Endodermal cell (in vitro differentiated cells): ENCODE measurements at regions not wholly inside any gene's neighbourhood (a gene's known extent, or its start where the extent isn't known, plus 50 kb on each side); places are given as distances from the start of the nearest gene placed in this dataset.

Experiments
- DNase-seq: peaks from one replicate; pipeline ENCODE4 v3.0.0-alpha.2; 2017
- H3K27ac ChIP-seq: 2 replicates; pipeline ENCODE4 v1.5.1; 2013; ENCODE audit warnings: mild to moderate bottlenecking, low read depth, low read length, moderate library complexity
- H3K27me3 ChIP-seq: 2 replicates; pipeline ENCODE4 v1.6.1; 2013; ENCODE audit warnings: mild to moderate bottlenecking, low read length, moderate library complexity; ENCODE audit not compliant: insufficient read depth, control insufficient read depth, poor library complexity, severe bottlenecking
- H3K36me3 ChIP-seq: 2 replicates; pipeline ENCODE4 v1.7.0; 2013; ENCODE audit warnings: mild to moderate bottlenecking, low read length, moderate library complexity; ENCODE audit not compliant: control insufficient read depth, insufficient read depth
- H3K4me1 ChIP-seq: one replicate; pipeline ENCODE4 v1.7.0; 2013; ENCODE audit warnings: low read length; ENCODE audit not compliant: control insufficient read depth, insufficient read depth
- H3K4me3 ChIP-seq: 2 replicates; pipeline ENCODE4 v1.5.1; 2013; ENCODE audit warnings: mild to moderate bottlenecking, low read length, moderate library complexity
- H3K9ac ChIP-seq: 2 replicates; pipeline ENCODE4 v1.6.1; 2013; ENCODE audit warnings: mild to moderate bottlenecking, low read length, moderate library complexity; ENCODE audit not compliant: poor library complexity, severe bottlenecking; ENCODE audit errors: extremely low read depth
- H3K9me3 ChIP-seq: 2 replicates; pipeline ENCODE4 v1.6.1; 2013; ENCODE audit warnings: mild to moderate bottlenecking, low read length, moderate library complexity; ENCODE audit not compliant: control insufficient read depth
- H3K27ac Mint-ChIP-seq: 2 replicates; pipeline ENCODE4 v1.8.0; 2020; ENCODE audit warnings: mixed read lengths
- H3K27me3 Mint-ChIP-seq: 2 replicates; pipeline ENCODE4 v1.8.0; 2021; ENCODE audit warnings: mild to moderate bottlenecking, mixed read lengths; ENCODE audit not compliant: insufficient read depth
- H3K36me3 Mint-ChIP-seq: 2 replicates; pipeline ENCODE4 v1.8.0; 2020; ENCODE audit warnings: low read depth, mixed read lengths
- H3K4me1 Mint-ChIP-seq: 2 replicates; pipeline ENCODE4 v1.8.0; 2020; ENCODE audit warnings: mixed read lengths
- H3K4me3 Mint-ChIP-seq: 2 replicates; pipeline ENCODE4 v1.8.0; 2020; ENCODE audit warnings: mild to moderate bottlenecking, moderate library complexity, mixed read lengths
- H3K9me3 Mint-ChIP-seq: 2 replicates; pipeline ENCODE4 v1.8.0; 2020; ENCODE audit warnings: mild to moderate bottlenecking, mixed read lengths
- WGBS, 2 experiments: methylation state at CpG; one replicate each; pipeline versions ENCODE4 v1.1.5 to v1.1.7; 2013; ENCODE audit warnings: missing lambda C conversion rate in 2 of 2, mixed read lengths in 1 of 2; ENCODE audit not compliant: insufficient coverage in 1 of 2, insufficient read length in 1 of 2; 5-methylcytosine and 5-hydroxymethylcytosine counted together
- TF ChIP-seq, protein P1 (sequence below): fragments of 200-600 bp; sonication (generic); conservative IDR thresholded peaks from 2 replicates; pipeline ENCODE4 v1.5.0; 2021; ENCODE audit warnings: antibody characterized with exemption, mild to moderate bottlenecking

DNA sequence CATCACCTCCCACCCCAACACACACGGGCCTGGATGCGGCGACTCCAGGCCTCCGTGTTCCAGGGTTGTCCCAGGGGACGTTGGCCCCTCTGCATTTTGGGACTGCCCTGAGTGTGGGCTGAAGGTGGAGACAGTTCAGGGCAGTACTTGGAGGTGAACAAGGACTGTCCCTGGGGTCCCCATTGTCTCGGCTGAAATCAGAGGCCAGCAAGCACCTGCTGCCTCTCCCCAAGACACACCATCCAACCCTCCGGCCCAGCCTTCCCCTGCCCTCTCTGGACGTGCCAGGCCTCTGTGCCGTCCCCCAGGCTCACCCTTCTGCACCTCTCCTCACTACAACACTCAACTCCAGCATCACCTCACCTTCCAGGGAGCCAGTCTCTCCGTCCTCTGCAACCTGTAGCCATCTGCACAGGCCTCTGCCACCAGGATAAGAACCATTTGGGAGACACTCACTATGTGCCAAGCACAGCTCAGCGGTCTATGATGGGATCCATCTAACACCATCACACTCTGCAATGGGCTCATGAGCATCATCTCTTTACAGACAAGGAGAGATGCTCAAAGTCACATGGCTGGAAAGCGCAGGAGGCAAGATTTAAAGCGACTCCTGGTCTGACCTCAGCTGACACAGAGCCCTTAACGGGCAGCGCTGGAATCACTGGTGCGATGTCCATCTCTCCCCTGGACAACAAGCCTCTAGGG is 104.5 kb upstream of the SEC14L1 start:
- TF ChIP-seq, protein P1, sequence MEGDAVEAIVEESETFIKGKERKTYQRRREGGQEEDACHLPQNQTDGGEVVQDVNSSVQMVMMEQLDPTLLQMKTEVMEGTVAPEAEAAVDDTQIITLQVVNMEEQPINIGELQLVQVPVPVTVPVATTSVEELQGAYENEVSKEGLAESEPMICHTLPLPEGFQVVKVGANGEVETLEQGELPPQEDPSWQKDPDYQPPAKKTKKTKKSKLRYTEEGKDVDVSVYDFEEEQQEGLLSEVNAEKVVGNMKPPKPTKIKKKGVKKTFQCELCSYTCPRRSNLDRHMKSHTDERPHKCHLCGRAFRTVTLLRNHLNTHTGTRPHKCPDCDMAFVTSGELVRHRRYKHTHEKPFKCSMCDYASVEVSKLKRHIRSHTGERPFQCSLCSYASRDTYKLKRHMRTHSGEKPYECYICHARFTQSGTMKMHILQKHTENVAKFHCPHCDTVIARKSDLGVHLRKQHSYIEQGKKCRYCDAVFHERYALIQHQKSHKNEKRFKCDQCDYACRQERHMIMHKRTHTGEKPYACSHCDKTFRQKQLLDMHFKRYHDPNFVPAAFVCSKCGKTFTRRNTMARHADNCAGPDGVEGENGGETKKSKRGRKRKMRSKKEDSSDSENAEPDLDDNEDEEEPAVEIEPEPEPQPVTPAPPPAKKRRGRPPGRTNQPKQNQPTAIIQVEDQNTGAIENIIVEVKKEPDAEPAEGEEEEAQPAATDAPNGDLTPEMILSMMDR = no peak
- Histone ChIP-seq H3K27me3 (no peaks in the 10 kb centered on the region), H3K27ac (peak overlapping the region; percentile 22), H3K36me3 (no peaks in the 10 kb centered on the region), H3K9me3 (peaks cover 9% of the 10 kb centered on the region), H3K4me1 (no peaks in the 10 kb centered on the region), H3K4me3 (no peak overlapping the region), H3K9ac (no peak overlapping the region)
- 91 to 98% methylated on average over 15 to 16 of the region's 16 CpGs for WGBS, 2 experiments
- no peaks in the 10 kb centered on the region for H3K4me1 Mint-ChIP-seq
- H3K27me3 Mint-ChIP-seq = no peaks in the 10 kb centered on the region
- peak overlapping the region; percentile 45 for H3K27ac Mint-ChIP-seq
- peaks cover 12% of the 10 kb centered on the region for H3K9me3 Mint-ChIP-seq
- no peak overlapping the region for H3K4me3 Mint-ChIP-seq
- no peaks in the 10 kb centered on the region for H3K36me3 Mint-ChIP-seq
- no peak for DNase-seq

DNA sequence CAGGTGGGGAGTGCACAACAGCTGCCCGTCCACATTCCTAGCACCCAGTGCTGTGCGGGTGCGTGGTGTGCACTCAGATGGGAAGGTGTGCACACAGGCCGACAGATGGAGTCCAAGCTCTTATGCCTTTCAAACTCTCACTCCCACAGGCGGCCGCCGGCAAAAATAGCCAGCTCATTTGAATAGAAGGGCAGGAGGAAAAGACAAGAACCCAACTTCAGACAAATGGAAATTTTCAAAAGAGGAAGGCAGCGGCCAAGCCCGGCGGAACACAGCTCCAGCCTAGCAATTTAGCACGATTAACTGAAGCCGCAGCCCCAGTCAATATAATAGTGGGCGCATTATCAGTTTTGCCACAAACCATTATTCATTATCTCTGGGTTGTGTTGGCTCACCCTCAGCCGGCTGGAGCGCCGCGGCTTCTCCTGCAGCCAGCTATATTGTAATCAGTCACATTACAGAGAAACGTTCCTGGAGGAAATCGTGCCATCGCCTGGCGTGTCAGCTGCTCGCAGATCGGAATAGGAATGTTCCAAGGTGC is 103.9 kb upstream of the SEC14L1 start:
- H3K27me3 ChIP-seq = no peaks in the 10 kb centered on the region
- H3K4me3 ChIP-seq = no peak overlapping the region
- DNase-seq = no peak
- no peak overlapping the region for H3K4me3 Mint-ChIP-seq
- no peaks in the 10 kb centered on the region for H3K36me3 Mint-ChIP-seq
- H3K9me3 ChIP-seq = peaks cover 3% of the 10 kb centered on the region
- peaks cover 7% of the 10 kb centered on the region for H3K9me3 Mint-ChIP-seq
- TF ChIP-seq, protein P1 = no peak
- H3K4me1 Mint-ChIP-seq = no peaks in the 10 kb centered on the region
- no peak overlapping the region for H3K9ac ChIP-seq
- H3K27ac Mint-ChIP-seq = no peak overlapping the region
- no peaks in the 10 kb centered on the region for H3K4me1 ChIP-seq
- H3K27ac ChIP-seq = peak overlapping the region; percentile 63
- H3K27me3 Mint-ChIP-seq = no peaks in the 10 kb centered on the region
- H3K36me3 ChIP-seq = no peaks in the 10 kb centered on the region
- WGBS, 2 experiments = 92 to 95% methylated on average over 20 to 23 of the region's 23 CpGs

DNA sequence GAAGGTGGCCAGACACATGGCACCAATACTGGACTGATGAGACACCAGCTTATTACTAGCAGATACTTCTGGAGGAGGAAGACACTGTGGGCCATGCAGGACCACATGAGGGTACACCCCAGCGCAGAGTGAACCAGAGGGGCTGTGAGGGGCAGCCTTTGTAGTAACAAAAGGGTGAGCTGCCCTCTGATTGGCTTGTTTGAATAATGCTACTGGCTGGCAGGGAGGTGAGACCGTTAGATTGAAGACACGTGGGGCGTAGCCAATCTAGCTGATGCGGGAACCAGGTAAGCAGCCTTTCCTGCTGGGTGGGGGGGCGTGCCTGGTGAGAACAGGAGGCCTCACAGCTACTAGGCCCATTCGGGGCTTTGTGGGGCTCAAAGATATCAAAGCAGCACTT is 102.8 kb upstream of the SEC14L1 start:
- no peaks in the 10 kb centered on the region for H3K4me1 ChIP-seq
- TF ChIP-seq, protein P1 = no peak
- no peaks in the 10 kb centered on the region for H3K9me3 ChIP-seq
- no peak overlapping the region for H3K9ac ChIP-seq
- Mint-ChIP-seq H3K4me3 (no peak overlapping the region), H3K9me3 (peaks cover 3% of the 10 kb centered on the region), H3K4me1 (no peaks in the 10 kb centered on the region), H3K36me3 (no peaks in the 10 kb centered on the region), H3K27me3 (no peaks in the 10 kb centered on the region), H3K27ac (no peak overlapping the region)
- H3K4me3 ChIP-seq = no peak overlapping the region
- no peak overlapping the region for H3K27ac ChIP-seq
- WGBS, 2 experiments = 90 to 93% methylated on average over 6 to 7 of the region's 7 CpGs
- no peaks in the 10 kb centered on the region for H3K36me3 ChIP-seq
- DNase-seq = no peak
- no peaks in the 10 kb centered on the region for H3K27me3 ChIP-seq
